ENCODE measurements at regions not wholly inside any gene's neighbourhood (a gene's known extent, or its start where the extent isn't known, plus 50 kb on each side); places are given as distances from the start of the nearest gene placed in this dataset.
"Not testable (repeated sequence)": the region's sequence is repeated elsewhere in the genome, so short reads cannot be mapped to it uniquely, and the experiment has no call there.

DNA sequence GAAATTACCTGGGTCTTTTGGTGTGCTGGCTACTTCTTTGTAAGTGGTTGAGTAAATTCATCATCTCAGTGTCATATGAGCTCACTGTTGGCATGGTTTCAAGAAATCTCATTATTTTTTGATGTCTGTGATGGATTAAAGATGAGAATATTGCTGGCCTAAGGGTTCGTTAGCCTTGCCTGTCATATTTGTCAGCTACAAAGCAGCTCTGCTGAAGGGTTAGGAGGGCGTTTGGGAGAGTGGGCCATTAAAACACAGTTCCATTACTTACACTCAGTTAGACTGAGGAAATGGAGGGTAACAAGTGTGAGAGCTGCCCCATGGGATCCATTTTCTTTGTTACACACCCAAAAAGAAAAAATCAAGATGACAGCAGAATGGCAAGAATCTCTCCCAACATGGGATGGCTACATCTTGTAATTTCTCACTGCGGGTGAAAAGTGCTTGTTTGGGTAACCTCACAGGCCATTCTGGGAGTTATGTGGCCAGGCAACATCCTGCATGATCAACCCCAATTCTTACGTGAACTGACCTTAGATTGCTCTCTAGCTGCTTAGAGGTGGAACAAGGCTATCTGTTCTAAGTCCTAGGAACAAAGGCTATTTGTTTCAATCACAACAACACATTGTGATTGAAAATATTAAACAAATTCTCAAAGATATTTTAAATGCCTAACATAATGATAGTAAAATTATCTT lies 609.5 kb upstream of the RGMB start:
- H3K27me3 ChIP-seq (ENCODE audit: insufficient read depth, low read length): no peaks in the 10 kb centered on the region
- no peak overlapping the region for H2AFZ ChIP-seq (ENCODE audit: low read length, unreplicated experiment)
- H3K4me1 ChIP-seq (ENCODE audit: control insufficient read depth, insufficient read depth, low read length, unreplicated experiment): no peaks in the 10 kb centered on the region
- no peak overlapping the region for H3K4me3 ChIP-seq (ENCODE audit: low read depth, low read length)
- H3K27ac ChIP-seq (ENCODE audit: low read depth, low read length): no peak overlapping the region
- H3K36me3 ChIP-seq (ENCODE audit: insufficient read depth, low read length): no peaks in the 10 kb centered on the region
- H3K79me2 ChIP-seq (ENCODE audit: control insufficient read depth, insufficient read depth, low read length, unreplicated experiment): no peaks in the 10 kb centered on the region

DNA sequence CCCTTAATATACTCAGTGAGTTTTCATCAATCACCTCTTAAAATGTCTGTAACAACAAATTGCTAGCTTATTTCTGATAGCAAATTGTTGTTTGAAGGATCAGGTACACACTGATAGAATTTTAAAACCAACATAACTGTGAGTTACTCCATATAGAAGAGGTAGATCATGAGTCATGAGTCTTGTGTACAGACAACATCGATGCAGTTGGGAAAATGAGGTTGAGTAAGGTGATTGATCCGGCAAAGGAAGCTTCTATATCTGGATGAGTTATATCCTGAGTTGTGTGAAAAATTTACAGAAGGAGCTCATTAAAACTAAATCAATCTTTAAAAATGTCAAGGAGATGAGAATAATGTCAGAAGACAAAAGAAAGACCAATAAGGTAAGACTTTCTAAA lies 604.6 kb upstream of the RGMB start:
- Histone ChIP-seq H3K36me3 (ENCODE audit: insufficient read depth, low read length) (no peaks in the 10 kb centered on the region), H3K4me1 (ENCODE audit: control insufficient read depth, insufficient read depth, low read length, unreplicated experiment) (peaks cover 10% of the 10 kb centered on the region), H3K79me2 (ENCODE audit: control insufficient read depth, insufficient read depth, low read length, unreplicated experiment) (no peaks in the 10 kb centered on the region), H3K27ac (ENCODE audit: low read depth, low read length) (no peak overlapping the region), H2AFZ (ENCODE audit: low read length, unreplicated experiment) (no peak overlapping the region), H3K4me3 (ENCODE audit: low read depth, low read length) (no peak overlapping the region), H3K27me3 (ENCODE audit: insufficient read depth, low read length) (no peaks in the 10 kb centered on the region)

DNA sequence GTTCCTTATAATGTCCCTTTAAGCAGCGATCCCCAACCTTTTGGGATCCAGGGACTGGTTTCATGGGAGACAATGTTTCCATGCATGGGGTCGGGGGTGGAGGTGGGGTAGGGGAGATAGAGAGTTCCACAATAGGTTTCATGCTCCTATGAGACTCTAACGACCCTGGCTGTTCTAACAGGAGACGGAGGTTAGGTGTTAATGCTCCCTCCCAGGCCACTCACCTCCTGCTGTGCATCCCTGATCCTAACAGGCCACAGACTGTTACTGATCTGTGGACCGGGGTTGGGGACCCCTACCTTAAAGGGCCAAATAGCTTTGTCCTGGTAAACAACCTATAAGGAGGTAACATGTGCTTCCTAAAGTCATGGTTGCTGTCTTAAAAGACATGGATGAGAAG lies 602.5 kb upstream of the RGMB start:
- H3K4me3 ChIP-seq (ENCODE audit: low read depth, low read length): no peak overlapping the region
- H3K79me2 ChIP-seq (ENCODE audit: control insufficient read depth, insufficient read depth, low read length, unreplicated experiment): no peaks in the 10 kb centered on the region
- no peak overlapping the region for H2AFZ ChIP-seq (ENCODE audit: low read length, unreplicated experiment)
- H3K4me1 ChIP-seq (ENCODE audit: control insufficient read depth, insufficient read depth, low read length, unreplicated experiment): peaks cover 11% of the 10 kb centered on the region
- no peaks in the 10 kb centered on the region for H3K27me3 ChIP-seq (ENCODE audit: insufficient read depth, low read length)
- no peak overlapping the region for H3K27ac ChIP-seq (ENCODE audit: low read depth, low read length)
- H3K36me3 ChIP-seq (ENCODE audit: insufficient read depth, low read length): no peaks in the 10 kb centered on the region

DNA sequence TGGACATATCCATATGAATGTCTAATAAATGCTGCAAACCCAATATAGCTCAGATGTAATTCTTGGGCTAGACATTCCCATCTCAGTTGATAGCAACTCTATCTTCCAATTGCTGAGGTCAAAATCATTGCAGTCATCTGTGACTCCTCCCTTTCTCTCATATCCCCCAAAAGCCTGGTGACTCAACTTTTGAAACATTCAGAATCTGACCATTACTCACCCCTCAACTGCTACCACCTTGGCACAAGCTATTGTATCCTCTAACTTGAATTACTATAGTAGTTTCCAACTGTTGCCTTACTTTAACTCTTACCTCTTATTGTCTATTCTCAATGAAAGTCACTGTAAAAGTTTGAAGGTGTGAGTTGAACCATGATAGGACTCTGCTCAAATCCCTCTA lies 600.1 kb upstream of the RGMB start:
- Histone ChIP-seq H3K79me2 (ENCODE audit: control insufficient read depth, insufficient read depth, low read length, unreplicated experiment) (no peaks in the 10 kb centered on the region), H3K36me3 (ENCODE audit: insufficient read depth, low read length) (no peaks in the 10 kb centered on the region), H3K4me1 (ENCODE audit: control insufficient read depth, insufficient read depth, low read length, unreplicated experiment) (peaks cover 11% of the 10 kb centered on the region), H3K27me3 (ENCODE audit: insufficient read depth, low read length) (no peaks in the 10 kb centered on the region), H2AFZ (ENCODE audit: low read length, unreplicated experiment) (no peak overlapping the region), H3K27ac (ENCODE audit: low read depth, low read length) (no peak overlapping the region), H3K4me3 (ENCODE audit: low read depth, low read length) (no peak overlapping the region)

DNA sequence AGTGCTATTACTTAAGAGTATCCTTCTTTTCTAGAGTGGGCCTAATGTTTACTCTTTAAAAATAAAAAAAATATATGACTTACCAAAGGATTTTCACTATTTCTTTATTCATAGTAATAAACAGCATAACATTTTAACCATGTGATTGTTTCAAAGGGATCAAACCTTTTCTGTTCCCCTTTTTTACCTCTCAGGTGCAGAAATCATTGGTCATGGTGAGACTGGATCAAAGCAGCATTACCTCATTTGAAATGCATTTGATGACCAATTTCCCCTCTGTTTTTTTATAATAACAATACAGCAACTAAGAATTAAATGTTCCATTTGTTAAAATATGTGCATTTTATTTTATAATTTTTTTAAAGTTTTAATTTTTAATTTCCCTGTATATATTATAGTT lies 598.0 kb upstream of the RGMB start:
- no peaks in the 10 kb centered on the region for H3K36me3 ChIP-seq (ENCODE audit: insufficient read depth, low read length)
- no peak overlapping the region for H3K27ac ChIP-seq (ENCODE audit: low read depth, low read length)
- H2AFZ ChIP-seq (ENCODE audit: low read length, unreplicated experiment): no peak overlapping the region
- H3K79me2 ChIP-seq (ENCODE audit: control insufficient read depth, insufficient read depth, low read length, unreplicated experiment): no peaks in the 10 kb centered on the region
- no peaks in the 10 kb centered on the region for H3K27me3 ChIP-seq (ENCODE audit: insufficient read depth, low read length)
- no peak overlapping the region for H3K4me3 ChIP-seq (ENCODE audit: low read depth, low read length)
- peaks cover 11% of the 10 kb centered on the region for H3K4me1 ChIP-seq (ENCODE audit: control insufficient read depth, insufficient read depth, low read length, unreplicated experiment)

DNA sequence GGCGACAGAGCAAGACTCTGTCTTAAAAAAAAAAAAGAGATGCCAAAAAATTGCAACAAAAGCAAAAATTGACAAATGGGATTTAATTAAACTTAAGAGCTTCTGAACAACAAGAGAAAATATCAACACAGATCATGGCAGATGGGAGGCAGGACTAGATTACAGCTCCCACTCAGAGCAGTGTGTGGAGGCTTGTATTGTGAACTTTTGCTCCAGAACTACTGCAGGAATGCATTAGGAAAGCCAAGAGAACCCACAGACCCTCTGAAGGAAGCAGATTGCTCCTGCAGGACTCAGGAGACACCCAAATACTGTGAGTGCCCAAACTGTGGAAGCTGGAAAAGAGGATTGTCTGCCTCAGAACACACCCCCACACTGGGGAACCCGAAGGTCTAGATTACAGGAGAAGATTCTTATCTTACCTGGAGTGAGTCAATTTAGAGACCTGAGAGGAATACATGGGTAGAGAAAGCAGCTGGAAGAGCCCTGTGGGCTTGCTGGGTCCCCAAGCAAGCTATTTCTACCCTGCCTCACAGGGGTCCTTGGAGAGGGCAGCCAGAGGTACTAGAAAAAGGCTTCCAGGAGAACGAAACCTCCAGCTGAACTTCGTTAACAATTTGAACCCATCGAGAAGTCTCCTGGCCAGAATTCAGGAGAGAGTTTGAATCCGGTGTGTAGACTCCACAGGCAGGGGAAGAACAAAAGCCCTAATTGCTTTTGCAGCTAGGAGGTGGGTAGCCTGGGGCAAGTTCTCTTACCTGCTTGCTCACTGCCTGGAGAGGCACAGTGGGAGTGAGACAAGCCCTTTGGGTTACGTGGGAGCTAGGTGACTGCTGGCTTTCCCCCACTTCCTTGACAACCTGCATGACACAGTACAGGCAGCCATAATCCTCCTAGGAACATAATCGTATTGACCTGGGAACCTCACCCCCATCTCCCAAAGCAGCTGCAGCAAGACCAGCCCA lies 593.4 kb upstream of the RGMB start:
- H3K27me3 ChIP-seq (ENCODE audit: insufficient read depth, low read length): no peaks in the 10 kb centered on the region
- H3K36me3 ChIP-seq (ENCODE audit: insufficient read depth, low read length): no peaks in the 10 kb centered on the region
- H2AFZ ChIP-seq (ENCODE audit: low read length, unreplicated experiment): no peak overlapping the region
- no peak overlapping the region for H3K27ac ChIP-seq (ENCODE audit: low read depth, low read length)
- H3K79me2 ChIP-seq (ENCODE audit: control insufficient read depth, insufficient read depth, low read length, unreplicated experiment): no peaks in the 10 kb centered on the region
- no peaks in the 10 kb centered on the region for H3K4me1 ChIP-seq (ENCODE audit: control insufficient read depth, insufficient read depth, low read length, unreplicated experiment)
- no peak overlapping the region for H3K4me3 ChIP-seq (ENCODE audit: low read depth, low read length)

DNA sequence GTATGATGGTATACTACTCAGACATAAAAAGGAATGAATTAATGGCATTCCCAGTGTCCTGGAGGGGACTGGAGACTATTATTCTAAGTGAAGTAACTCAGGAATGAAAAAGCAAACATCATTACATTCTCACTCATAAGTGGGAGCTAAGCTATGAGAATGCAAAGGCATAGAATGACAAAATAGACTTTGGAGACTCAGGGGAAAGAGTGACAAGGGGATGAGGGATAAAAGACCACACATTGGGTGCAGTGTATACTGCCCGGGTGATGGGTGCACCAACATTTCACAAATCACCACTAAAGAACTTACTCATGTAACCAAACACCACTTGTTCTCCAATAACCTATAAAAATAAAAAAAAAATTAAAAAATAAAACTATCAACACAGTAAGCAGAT lies 587.3 kb upstream of the RGMB start:
- no peak overlapping the region for H3K4me3 ChIP-seq (ENCODE audit: low read depth, low read length)
- peaks cover 12% of the 10 kb centered on the region for H3K4me1 ChIP-seq (ENCODE audit: control insufficient read depth, insufficient read depth, low read length, unreplicated experiment)
- no peaks in the 10 kb centered on the region for H3K36me3 ChIP-seq (ENCODE audit: insufficient read depth, low read length)
- H3K27me3 ChIP-seq (ENCODE audit: insufficient read depth, low read length): no peaks in the 10 kb centered on the region
- H2AFZ ChIP-seq (ENCODE audit: low read length, unreplicated experiment): no peak overlapping the region
- no peak overlapping the region for H3K27ac ChIP-seq (ENCODE audit: low read depth, low read length)
- H3K79me2 ChIP-seq (ENCODE audit: control insufficient read depth, insufficient read depth, low read length, unreplicated experiment): no peaks in the 10 kb centered on the region

DNA sequence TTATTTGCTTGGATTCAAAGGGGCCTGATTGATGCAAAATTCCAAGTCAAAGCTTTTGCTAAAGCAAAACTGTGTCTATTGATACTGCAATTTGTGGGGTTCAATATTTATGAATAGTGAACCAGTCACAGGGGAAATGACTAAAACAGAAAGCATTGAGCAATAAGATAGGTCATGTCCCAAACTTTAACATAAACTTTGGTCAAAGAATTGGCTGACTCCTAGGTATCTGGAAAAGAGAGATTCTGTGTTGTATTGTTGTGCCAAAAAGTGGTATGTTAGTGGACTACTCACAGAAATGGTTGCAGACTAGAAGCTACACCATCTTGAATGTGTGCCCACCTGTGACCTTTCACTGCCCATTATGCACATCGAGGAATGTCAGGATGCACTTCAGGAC lies 585.5 kb upstream of the RGMB start:
- no peaks in the 10 kb centered on the region for H3K27me3 ChIP-seq (ENCODE audit: insufficient read depth, low read length)
- H3K36me3 ChIP-seq (ENCODE audit: insufficient read depth, low read length): no peaks in the 10 kb centered on the region
- H2AFZ ChIP-seq (ENCODE audit: low read length, unreplicated experiment): no peak overlapping the region
- H3K27ac ChIP-seq (ENCODE audit: low read depth, low read length): no peak overlapping the region
- H3K4me1 ChIP-seq (ENCODE audit: control insufficient read depth, insufficient read depth, low read length, unreplicated experiment): peaks cover 12% of the 10 kb centered on the region
- no peaks in the 10 kb centered on the region for H3K79me2 ChIP-seq (ENCODE audit: control insufficient read depth, insufficient read depth, low read length, unreplicated experiment)
- no peak overlapping the region for H3K4me3 ChIP-seq (ENCODE audit: low read depth, low read length)

DNA sequence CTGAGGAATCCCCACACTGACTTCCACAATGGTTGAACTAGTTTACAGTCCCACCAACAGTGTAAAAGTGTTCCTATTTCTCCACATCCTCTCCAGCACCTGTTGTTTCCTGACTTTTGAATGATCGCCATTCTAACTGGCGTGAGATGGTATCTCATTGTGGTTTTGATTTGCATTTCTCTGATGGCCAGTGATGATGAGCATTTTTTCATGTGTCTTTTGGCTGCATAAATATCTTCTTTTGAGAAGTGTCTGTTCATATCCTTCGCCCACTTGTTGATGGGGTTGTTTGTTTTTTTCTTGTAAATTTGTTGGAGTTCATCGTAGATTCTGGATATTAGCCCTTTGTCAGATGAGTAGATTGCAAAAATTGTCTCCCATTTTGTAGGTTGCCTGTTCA lies 583.1 kb upstream of the RGMB start:
- not testable (repeated sequence) for H3K27ac ChIP-seq (ENCODE audit: low read depth, low read length); H2AFZ ChIP-seq (ENCODE audit: low read length, unreplicated experiment); H3K79me2 ChIP-seq (ENCODE audit: control insufficient read depth, insufficient read depth, low read length, unreplicated experiment); H3K4me3 ChIP-seq (ENCODE audit: low read depth, low read length); H3K36me3 ChIP-seq (ENCODE audit: insufficient read depth, low read length); H3K27me3 ChIP-seq (ENCODE audit: insufficient read depth, low read length)
- peaks cover 12% of the 10 kb centered on the region for H3K4me1 ChIP-seq (ENCODE audit: control insufficient read depth, insufficient read depth, low read length, unreplicated experiment)

DNA sequence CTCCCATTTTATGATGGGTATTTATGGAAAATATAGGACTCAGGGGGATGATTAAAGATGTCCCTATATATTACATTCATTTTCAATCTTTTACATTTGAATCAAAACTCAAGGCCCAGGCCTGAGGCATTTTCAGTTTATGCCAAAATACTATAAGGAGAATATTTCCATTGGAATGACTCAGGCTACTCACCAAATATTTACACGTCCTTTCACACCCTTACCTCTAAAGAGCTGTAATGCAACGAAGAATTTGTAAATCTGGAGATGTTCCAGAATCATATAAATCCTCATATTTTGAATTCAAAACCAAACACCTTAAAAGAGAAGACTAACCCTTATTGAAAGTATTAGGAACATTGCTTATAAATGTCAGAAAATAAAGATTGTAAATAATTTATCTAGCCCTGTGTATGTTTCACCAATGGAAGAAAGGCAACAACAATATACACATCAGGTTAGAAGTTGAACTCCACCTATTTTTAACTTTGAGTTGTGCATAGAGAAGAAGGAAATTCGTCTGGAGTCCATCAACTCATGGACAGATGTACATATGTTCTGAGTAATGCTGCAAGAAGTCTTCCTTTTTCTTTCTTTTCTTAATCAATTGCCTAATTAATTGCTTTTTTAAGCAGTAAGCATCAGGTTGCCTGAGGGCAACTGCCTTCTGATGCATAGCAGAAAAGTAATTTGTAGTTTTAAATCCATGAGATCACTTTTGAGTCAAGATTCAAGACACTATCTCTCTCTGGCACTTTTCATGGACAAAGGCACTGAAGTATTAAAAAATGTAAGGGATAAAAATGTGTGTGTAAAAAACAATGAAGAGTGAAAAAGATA lies 579.3 kb upstream of the RGMB start:
- H3K79me2 ChIP-seq (ENCODE audit: control insufficient read depth, insufficient read depth, low read length, unreplicated experiment): no peaks in the 10 kb centered on the region
- H3K27ac ChIP-seq (ENCODE audit: low read depth, low read length): no peak overlapping the region
- no peak overlapping the region for H2AFZ ChIP-seq (ENCODE audit: low read length, unreplicated experiment)
- H3K27me3 ChIP-seq (ENCODE audit: insufficient read depth, low read length): no peaks in the 10 kb centered on the region
- no peaks in the 10 kb centered on the region for H3K4me1 ChIP-seq (ENCODE audit: control insufficient read depth, insufficient read depth, low read length, unreplicated experiment)
- no peak overlapping the region for H3K4me3 ChIP-seq (ENCODE audit: low read depth, low read length)
- H3K36me3 ChIP-seq (ENCODE audit: insufficient read depth, low read length): no peaks in the 10 kb centered on the region

Measured in ACC112 (cell line).